ENCODE measurements at regions not wholly inside any gene's neighbourhood (a gene's known extent, or its start where the extent isn't known, plus 50 kb on each side); places are given as distances from the start of the nearest gene placed in this dataset.

DNA sequence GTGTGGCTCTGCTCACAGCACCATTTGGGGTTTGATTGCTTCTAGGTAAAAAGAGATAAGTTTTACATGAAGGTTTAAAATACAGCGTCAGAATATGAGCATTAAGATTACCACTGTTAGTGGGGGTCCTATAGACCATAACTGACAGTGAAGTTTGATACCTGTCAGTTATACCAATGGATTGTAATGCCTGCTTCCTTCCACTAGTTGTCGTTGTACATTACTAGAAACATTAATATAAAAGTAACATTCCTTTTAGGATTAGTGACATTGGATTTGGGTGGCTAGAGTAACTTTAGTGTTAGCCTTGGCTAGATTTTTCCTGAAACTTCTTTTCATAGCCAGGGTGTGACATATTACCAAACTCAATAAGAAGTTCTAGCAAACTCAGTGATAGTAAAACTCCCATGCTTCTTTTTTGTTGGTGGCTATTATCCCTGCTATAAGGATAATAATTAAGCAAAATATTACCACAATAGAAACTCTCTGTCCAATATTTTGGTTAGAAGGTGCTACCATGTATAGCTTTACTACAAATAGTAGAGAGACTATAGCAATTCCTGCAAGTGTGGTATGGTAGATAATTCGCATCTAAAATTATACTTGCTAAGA is 57.1 kb downstream of the FAM181B start:
- no peak for DNase-seq (ENCODE audit: low spot score)
- intact Hi-C loops (cut with DNase I): loop anchor here in 1 of 2 donors (10.0 kb wide), 1 partner anchor 1128 kb away; no protein-coding TSS in a partner anchor

DNA sequence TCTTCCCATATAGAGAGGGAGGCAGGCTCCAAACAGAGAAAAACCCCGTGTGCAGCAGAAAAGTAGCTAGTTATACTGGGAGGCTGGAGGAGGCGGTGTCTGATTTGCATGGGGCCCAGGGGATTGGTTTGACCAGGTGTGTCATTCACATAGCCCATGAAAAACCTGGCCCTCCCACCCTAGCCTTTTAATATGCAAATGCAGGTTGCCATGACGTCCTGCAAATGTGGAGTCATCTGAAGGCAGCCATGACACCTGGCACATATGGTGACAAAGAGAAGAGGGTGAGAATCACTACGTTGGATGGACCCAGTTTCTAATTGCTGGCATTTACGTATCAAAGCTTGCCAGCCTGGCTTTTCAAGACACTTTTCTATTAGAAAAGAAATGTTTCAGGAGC is 57.8 kb downstream of the FAM181B start:
- intact Hi-C loops (cut with DNase I): loop anchor here in 1 of 2 donors (10.0 kb wide), 1 partner anchor 1129 kb away; no protein-coding TSS in a partner anchor
- no peak for DNase-seq (ENCODE audit: low spot score)

DNA sequence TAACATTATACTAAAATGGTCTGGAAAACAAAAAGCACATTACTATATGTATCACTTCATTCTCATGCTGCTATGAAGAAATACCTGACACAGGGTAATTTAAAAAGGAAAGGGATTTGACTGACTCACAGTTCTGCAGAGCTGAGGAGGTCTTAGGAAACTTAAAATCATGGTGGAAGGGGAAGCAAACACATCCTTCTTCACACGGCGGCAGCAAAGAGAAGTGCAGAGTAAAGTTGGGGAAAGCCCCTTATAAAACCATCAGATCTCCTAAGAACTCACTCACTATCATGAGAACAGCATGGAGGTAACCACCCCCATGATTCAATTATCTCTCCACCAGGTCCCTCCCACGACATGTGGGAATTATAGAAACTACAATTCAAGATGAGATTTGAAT is 60.0 kb downstream of the FAM181B start:
- intact Hi-C loops (cut with DNase I): loop anchor here in 1 of 2 donors (10.0 kb wide), 1 partner anchor 1131 kb away; no protein-coding TSS in a partner anchor

DNA sequence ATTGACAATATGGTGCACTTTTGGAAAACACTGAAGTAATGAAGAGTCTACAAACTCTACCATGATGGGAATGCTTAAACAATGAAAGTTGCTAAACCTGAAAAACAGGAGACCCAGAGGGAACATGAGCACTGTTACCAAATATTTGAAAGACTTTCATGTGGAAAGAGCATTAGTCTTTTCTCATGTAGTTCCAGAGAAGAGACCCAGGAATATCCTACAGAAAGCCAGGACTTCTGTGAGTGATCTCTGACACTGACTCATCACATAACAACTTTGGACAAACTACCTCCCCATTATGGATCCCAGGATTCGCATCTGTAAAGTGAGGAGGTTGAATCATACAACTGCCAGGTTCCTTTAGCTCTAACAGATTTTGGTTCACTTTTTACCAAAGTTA is 62.2 kb downstream of the FAM181B start:
- no peak for DNase-seq (ENCODE audit: low spot score)
- intact Hi-C loops (cut with DNase I): loop anchor here in 1 of 2 donors (10.0 kb wide), 1 partner anchor 1133 kb away; no protein-coding TSS in a partner anchor

More for the DNA sequence above, 60.0 kb downstream of the FAM181B start:
- no peak for DNase-seq (ENCODE audit: low spot score)

DNA sequence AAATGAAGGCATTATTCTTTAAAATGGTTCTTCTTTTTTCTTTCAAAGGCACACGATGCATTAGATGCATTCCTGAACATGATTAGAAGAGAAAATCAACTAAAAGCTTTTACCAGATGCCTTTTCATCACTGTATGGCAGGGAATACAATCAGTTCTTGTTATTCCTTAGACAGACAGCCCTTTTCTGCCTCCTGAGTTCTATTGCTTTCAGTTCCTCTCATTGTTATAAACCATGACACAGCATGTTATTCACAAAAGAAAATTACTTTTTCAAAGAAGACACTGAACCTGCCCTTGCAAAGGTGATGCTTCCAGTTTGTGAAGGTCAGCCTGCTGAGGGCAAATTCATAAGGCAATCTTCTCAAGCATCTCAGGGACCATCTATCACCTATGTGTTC is 70.1 kb downstream of the FAM181B start:
- no peak for DNase-seq (ENCODE audit: low spot score)
- intact Hi-C loops (cut with DNase I): no loop called here

DNA sequence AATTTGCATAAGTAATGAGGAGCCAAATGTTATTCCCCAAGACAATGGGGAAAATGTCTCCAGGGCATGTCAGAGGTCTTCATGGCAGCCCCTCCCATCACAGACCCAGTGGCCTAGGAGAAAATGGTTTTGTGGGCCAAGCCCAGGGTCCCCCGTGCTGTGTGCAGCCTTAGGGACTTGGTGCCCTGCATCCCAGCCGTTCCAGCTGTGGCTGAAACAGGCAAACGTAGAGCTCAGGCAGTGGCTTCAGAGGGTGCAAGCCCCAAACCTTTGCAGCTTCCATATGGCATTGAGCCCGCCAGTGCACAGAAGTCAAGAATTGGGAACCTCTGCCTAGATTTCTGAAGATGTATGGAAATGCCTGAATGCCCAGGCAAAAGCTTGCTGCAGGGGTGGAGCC is 79.9 kb downstream of the FAM181B start:
- intact Hi-C loops (cut with DNase I): no loop called here
- no peak for DNase-seq (ENCODE audit: low spot score)

DNA sequence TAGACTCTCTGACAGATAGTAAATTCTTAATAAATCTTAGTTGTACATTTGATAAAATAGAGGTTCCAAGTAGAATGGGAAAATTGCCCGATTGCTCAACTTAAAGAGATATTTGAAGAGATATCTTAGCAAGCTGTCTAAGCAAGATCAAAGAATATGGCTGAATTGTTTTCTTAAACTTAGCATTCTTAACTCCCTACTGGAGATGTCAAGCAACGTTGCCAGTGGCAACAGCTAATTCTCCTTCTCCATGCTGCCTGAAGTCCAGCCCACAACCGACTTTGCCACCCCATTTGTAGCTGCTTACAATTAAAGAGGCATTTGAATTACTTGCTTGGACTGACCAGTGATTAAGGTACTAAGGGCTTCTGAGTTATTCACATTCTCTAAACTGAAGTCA is 94.4 kb downstream of the FAM181B start:
- intact Hi-C loops (cut with DNase I): no loop called here
- DNase-seq (ENCODE audit: low spot score): no peak

DNA sequence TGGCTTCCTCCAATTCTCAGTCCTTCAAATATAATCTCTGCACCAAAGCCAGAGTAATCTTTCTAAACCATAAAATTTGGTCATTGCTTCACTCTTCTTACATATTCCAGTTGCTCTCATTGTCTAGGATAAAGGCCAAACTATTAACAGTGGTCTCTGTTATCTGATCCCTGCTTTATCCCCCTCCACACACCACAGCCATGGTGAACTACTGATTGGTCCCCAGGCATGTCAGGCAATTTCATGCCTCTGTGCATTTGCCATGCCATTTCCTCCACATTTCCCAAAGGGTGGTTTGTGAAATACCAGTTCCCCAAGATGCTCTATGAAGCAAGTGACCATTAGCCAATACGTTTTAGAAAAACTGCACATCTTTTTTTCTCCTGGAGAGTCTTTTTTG is 97.0 kb downstream of the FAM181B start:
- no peak for DNase-seq (ENCODE audit: low spot score)

DNA sequence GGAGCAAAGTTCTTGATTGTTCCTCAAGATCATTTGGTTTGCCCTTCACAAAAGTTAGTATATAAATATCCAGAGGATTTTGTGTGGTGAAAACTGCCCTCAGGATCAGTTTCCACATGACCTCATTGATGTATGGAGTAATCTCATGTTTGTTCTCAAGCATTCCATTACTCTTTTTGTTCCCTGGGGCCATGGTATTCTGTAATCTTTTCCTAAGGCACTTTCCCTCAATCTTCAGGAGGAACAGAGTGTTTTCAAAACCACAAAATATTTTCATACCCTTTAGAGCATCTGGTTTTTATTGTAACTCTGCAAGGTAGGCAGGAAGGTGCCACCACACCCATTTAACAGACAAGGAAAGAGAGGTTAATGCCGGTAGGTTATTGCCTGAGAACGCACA is 99.6 kb downstream of the FAM181B start:
- no peak for DNase-seq (ENCODE audit: low spot score)
- intact Hi-C loops (cut with DNase I): no loop called here

More for the DNA sequence above, 97.0 kb downstream of the FAM181B start:
- intact Hi-C loops (cut with DNase I): no loop called here

DNA sequence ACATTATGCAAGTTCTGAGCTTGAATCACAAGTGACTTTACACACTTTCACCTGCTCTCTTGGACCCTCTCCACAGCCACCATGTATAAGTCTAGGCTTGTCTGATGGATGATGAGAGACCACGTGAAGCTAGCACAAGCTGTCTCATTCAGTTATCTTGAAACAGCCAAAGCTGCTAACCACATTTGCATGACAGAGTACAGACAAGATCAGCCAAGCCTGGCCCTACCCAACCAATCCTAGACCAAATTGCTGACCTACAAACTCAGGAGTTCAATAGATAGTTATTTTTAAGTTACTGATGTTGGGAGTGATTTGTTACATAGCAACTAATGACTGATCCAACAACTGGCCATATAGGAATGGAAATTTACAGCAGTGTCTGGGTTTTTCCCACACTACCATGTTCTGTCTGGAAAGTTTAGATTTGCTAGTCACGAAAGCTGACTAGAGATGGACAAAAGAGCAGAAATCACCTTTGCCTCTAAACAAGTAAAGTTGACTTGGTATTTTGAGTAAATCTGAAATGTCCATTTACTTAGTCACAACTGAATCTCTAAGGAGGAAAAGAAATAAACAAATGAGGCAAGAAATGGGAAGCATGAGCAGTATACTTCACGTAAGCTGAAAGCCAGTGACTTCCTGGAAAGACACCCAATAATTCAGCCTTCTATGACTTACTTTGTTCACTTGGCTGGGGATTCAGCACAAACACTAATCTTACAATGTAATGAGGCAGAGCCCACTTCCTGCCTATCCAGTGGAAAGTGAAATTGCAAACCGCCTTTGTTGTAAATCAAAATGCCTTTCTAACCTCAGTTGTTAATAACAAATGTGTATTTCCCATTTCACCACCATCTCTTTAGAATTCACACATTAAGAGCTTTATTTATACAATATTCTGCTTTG is 101.7 kb downstream of the FAM181B start:
- intact Hi-C loops (cut with DNase I): no loop called here
- DNase-seq (ENCODE audit: low spot score): no peak

DNA sequence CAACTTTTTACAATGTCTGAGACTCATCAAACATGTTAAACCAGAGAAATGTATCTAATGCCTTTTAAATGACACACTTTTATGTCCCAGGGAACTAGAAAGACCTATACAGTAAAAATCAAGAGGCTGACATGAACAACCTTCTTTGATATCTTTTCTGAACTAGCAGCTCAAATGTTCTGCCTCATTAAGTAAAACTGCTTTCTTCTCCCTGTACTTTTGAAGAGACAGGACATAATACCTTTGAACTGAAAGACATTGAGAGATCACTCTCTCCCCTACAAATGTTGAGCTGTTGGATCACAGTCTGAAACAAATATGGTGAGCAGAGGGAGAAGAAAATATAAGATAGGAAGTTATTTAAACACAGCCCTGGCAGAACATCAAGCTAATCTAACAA is 123.0 kb downstream of the FAM181B start:
- intact Hi-C loops (cut with DNase I): no loop called here
- DNase-seq (ENCODE audit: low spot score): no peak

DNA sequence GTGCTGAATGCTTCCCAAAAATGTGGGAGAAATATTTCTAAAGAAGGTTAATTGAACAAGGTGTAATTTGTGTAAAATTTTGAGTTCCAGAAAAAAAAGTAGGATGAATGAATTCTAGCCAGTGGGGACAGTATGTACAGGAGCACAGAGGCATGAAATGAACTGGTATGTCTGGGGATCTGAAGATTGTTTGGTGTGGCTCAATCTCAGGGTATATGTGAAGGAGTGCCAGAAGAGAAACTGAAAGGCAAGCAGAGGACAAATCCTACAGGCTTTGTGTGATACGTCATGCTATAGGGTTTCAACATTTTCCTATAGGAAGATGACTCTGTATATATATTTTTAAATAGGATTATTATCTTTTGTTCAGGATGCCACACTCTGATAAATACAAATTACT is 126.9 kb downstream of the FAM181B start:
- intact Hi-C loops (cut with DNase I): no loop called here
- no peak for DNase-seq (ENCODE audit: low spot score)

DNA sequence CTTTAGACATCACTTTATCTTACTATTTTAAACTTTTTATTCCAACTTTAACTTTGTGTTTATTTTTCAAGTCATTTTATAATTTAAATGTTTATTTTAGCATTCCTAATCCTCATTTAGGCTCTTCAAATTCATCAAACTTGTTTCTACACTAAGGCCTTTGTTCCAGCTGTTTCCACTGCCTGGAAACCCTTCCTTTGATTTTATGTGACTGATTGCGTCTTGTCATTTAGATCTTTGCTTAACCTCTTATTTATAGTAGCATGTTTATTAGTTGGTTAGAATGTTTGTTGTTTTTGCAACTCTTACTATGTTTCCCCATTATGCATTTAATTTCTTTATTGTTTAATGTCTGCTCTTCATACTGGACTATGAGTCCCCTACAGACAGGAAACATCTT is 132.0 kb downstream of the FAM181B start:
- intact Hi-C loops (cut with DNase I): no loop called here
- DNase-seq (ENCODE audit: low spot score): no peak

DNA sequence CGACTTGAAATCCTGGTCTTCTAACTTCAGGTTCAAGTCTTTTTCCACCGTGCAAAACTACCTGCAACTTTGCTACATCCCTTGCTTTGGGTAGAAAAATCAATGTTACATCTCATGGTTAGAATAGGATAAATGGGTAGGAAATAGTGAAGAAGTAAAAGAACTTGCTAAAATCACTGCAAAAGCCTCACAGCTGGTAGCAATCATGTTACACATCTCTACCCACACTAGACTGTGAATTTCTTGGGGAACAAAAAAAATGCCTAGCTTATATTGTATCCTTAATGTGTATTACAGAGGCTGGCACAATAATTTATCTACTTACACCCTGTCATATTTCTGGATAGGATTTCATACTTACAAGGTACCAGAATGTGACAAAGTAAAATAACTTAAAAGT is 133.8 kb downstream of the FAM181B start:
- DNase-seq (ENCODE audit: low spot score): no peak
- intact Hi-C loops (cut with DNase I): no loop called here

DNA sequence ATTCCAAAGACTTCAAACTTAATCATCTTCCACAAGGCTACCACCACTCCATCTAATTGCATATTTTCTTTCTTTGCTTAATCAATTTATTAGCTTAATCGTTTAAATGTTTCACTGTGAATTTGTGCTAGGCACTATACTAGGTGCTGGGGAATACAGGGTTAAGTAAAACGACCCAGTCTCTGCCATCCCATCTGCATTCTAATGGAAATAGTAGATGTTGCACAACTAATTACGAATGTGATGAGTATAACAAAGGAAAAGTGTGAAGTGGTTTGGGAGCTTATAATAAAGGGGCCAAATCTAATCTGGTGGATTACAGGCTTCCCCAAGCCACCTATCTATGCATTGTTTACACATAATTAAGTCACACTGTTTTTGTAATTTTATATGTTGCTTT is 147.1 kb downstream of the FAM181B start:
- no peak for DNase-seq (ENCODE audit: low spot score)
- intact Hi-C loops (cut with DNase I): no loop called here

DNA sequence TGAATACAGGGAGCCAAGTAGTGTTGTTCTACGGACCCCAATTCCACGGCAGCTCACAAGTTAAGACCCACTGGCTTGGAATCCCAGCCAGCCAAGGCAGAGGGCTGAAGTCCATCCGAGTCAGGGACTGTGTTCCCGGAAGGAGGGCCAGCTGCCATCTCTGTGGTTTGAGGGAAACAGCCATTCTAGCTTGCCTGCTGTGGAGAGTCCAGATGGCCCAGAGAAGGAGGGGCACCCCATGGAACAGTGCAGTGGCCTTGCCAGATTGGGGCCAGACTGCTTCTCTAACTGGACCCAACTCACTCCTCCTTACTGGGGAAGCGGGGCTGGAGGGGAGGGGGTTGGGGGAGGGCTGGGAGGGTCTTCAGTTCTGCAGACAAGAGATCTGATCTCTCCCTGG is 156.4 kb downstream of the FAM181B start:
- intact Hi-C loops (cut with DNase I): no loop called here

DNA sequence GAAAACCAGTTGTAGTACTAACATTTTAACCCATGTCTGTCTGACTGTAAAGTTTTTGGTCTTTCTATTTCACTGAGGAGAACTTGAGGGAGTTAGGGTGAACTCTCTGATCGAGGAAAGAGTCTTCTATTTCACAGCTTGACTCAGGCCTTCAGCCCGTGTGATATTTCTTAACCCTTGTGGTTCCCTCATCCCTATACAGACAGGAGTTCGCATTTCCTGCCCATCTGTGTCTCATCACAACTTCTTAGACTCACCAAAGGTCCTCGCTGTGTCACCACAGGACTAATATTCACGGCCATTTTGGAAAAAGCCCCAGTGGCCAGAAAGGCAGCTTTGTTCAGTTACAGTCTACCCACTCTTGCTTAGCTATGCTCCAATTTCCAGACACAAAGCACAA is 172.8 kb downstream of the FAM181B start:
- intact Hi-C loops (cut with DNase I): no loop called here
- no peak for DNase-seq (ENCODE audit: low spot score)

More for the DNA sequence above, 156.4 kb downstream of the FAM181B start:
- DNase-seq (ENCODE audit: low spot score): no peak

DNA sequence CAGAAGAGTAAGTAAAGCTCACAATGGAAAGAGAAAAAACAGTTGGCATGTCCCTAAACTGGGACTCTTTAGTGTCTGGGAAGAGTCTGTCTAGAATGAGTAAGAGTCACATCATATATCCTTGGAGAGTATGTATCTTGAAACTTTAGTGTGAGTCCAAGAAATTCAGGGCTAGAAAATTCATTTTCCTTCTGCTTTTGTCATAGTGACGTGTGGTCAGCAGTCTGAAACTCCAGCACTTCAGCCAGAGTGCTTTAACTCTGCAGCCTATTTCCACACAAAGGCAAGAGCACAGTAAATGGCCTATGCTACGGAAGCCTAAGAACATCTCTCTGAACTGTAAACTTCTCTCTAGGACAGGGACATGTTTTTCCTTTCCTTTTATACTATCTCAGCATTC is 174.1 kb downstream of the FAM181B start:
- DNase-seq (ENCODE audit: low spot score): no peak
- intact Hi-C loops (cut with DNase I): no loop called here

DNA sequence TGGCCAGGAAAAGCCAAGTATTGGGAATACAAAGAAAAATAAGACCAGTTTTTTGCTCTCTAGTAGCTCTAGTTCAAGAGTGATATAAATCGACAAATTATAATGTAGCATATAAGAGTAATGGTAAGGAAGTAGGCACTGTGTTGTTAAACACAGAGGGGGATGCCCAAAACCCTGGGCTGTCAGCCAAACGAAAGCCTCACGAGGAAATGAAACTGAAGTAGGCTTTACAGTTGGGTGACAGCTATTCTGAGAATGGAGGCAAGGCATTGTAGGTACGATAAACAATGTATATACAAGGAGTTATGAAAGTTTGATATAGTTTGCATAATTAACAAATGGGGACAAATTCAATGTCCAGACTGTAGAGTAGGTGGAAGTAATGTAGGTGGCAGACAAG is 176.4 kb downstream of the FAM181B start:
- intact Hi-C loops (cut with DNase I): no loop called here
- no peak for DNase-seq (ENCODE audit: low spot score)

DNA sequence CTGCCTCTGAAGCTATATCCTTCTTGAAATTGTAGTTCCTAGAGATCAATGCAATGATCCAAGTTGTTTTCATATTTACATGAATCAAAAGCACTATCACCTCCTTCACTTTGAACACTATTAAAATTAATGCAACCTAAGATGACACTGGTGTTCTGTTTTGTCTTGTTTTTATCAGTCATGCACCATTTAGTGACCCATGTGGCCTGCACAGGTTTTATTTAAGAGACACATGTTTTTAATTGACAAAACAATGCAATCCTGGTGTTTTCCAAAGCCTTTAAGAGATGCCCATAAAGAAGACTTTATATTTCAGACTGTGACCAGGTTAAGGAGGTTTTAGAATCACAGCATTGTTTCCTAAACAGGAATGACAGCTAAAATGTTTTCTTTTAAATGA is 177.5 kb downstream of the FAM181B start:
- intact Hi-C loops (cut with DNase I): no loop called here
- no peak for DNase-seq (ENCODE audit: low spot score)
